DND-41 (cell line): ENCODE measurements at regions not wholly inside any gene's neighbourhood (a gene's known extent, or its start where the extent isn't known, plus 50 kb on each side); places are given as distances from the start of the nearest gene placed in this dataset.

Source experiments
- ATAC-seq: fragments of 200-7000 bp; cut with Tn5 transposase; 3 replicates; pipeline ENCODE4 v1.9.1; 2021; ENCODE audit warnings: low read depth; ENCODE audit not compliant: insufficient read depth
- DNase-seq: peaks from one replicate; pipeline ENCODE4 v3.0.0-alpha.2; 2020
- H2AFZ ChIP-seq: 2 replicates; pipeline ENCODE4 v1.6.0; 2012; ENCODE audit warnings: low read depth, low read length
- H3K27ac ChIP-seq: 2 replicates; pipeline ENCODE4 v1.5.1; 2012; ENCODE audit warnings: low read length, inconsistent platforms
- H3K27me3 ChIP-seq: fragments of 200-600 bp; sonication (generic); 2 replicates; pipeline ENCODE4 v1.6.0; 2012; ENCODE audit warnings: low read length, mild to moderate bottlenecking, inconsistent platforms; ENCODE audit not compliant: insufficient read depth, poor library complexity
- H3K36me3 ChIP-seq: 2 replicates; pipeline ENCODE4 v1.5.1; 2012; ENCODE audit warnings: low read length, inconsistent platforms; ENCODE audit not compliant: insufficient read depth
- H3K4me1 ChIP-seq: 2 replicates; pipeline ENCODE4 v1.5.1; 2012; ENCODE audit warnings: mild to moderate bottlenecking, low read length; ENCODE audit not compliant: insufficient read depth
- H3K4me2 ChIP-seq: 2 replicates; pipeline ENCODE4 v1.6.0; 2012; ENCODE audit warnings: mild to moderate bottlenecking, moderate library complexity, low read length, inconsistent platforms; ENCODE audit not compliant: insufficient read depth
- H3K4me3 ChIP-seq, 2 experiments: fragments of 200-600 bp in 1 of 2; shearing (Covaris generic) in 1 of 2; 2 replicates each; pipeline ENCODE4 v1.5.1; 2012 to 2016; ENCODE audit warnings: inconsistent platforms in 2 of 2, low read length in 2 of 2, mild to moderate bottlenecking in 2 of 2, low read depth in 1 of 2, moderate library complexity in 1 of 2
- H3K79me2 ChIP-seq: 2 replicates; pipeline ENCODE4 v1.6.0; 2012; ENCODE audit warnings: low read length, inconsistent platforms; ENCODE audit not compliant: insufficient read depth
- H3K9ac ChIP-seq: 2 replicates; pipeline ENCODE4 v1.6.0; 2012; ENCODE audit warnings: low read depth, mild to moderate bottlenecking, inconsistent platforms, low read length, moderate library complexity
- H3K9me3 ChIP-seq: 2 replicates; pipeline ENCODE4 v1.5.1; 2012; ENCODE audit warnings: low read length, moderate library complexity, mild to moderate bottlenecking, inconsistent platforms; ENCODE audit not compliant: insufficient read depth, severe bottlenecking
- H4K20me1 ChIP-seq: 2 replicates; pipeline ENCODE4 v1.6.0; 2012; ENCODE audit warnings: low read length; ENCODE audit not compliant: insufficient read depth
- EZH2 ChIP-seq: IDR thresholded peaks from 3 replicates; pipeline ENCODE4 v1.6.1; 2012; ENCODE audit warnings: borderline replicate concordance, low read depth, mild to moderate bottlenecking, moderate library complexity, low read length, inconsistent platforms; ENCODE audit not compliant: severe bottlenecking
- TF ChIP-seq, protein P1 (sequence below): IDR thresholded peaks from 2 replicates; pipeline ENCODE4 v1.5.1; 2012; ENCODE audit warnings: borderline replicate concordance, low read length, moderate library complexity, mild to moderate bottlenecking; ENCODE audit not compliant: poor library complexity, severe bottlenecking; ENCODE audit errors: extremely low read depth

DNA sequence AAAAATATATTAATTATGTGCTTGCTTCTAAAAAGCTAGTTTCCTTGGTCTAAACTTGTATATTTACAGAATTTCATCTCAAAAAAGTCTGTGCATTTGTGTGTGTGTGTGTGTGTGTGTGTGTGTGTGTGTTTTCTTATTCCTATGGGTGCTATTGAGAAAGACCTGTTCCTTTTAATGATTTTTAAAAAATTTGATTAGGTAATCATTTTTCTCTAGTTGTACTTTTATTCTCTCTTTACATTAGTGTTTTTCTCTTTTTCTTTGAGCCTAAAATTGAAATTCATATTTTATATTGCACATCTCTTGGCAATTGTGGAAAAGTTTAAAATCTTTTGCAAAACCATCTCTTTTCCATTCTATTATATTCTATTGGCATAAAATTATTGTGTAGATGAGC lies 690.4 kb upstream of the NDST4 start:
- no peak for TF ChIP-seq EZH2
- TF ChIP-seq, protein P1, sequence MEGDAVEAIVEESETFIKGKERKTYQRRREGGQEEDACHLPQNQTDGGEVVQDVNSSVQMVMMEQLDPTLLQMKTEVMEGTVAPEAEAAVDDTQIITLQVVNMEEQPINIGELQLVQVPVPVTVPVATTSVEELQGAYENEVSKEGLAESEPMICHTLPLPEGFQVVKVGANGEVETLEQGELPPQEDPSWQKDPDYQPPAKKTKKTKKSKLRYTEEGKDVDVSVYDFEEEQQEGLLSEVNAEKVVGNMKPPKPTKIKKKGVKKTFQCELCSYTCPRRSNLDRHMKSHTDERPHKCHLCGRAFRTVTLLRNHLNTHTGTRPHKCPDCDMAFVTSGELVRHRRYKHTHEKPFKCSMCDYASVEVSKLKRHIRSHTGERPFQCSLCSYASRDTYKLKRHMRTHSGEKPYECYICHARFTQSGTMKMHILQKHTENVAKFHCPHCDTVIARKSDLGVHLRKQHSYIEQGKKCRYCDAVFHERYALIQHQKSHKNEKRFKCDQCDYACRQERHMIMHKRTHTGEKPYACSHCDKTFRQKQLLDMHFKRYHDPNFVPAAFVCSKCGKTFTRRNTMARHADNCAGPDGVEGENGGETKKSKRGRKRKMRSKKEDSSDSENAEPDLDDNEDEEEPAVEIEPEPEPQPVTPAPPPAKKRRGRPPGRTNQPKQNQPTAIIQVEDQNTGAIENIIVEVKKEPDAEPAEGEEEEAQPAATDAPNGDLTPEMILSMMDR, result no peak
- H3K27me3 ChIP-seq, result no peaks in the 10 kb centered on the region

DNA sequence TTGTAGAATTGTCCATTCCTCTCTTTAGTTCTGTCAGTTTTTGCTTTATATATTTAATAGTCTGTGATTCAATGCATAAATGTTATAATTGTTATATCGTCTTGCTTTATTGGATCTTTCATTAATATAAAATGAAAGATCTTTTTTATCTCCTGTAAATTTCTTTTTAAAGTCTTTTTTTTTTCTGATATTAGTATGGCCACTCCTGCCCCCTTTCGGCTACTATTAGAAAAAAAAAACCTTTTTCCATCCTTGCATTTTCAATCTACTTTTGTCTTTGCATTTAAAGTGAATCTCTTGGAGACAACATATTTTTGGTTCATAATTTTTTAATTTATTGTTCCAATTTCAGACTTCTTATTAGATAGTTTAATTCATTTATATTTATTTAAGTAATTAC lies 677.4 kb upstream of the NDST4 start:
- Histone ChIP-seq H3K4me2 (no peak overlapping the region), H3K27ac (no peak overlapping the region), H3K4me3 (no peak overlapping the region), H3K9ac (no peak overlapping the region), H3K9me3 (no peaks in the 10 kb centered on the region), H4K20me1 (no peaks in the 10 kb centered on the region), H3K27me3 (no peaks in the 10 kb centered on the region), H3K36me3 (no peaks in the 10 kb centered on the region), H3K79me2 (no peaks in the 10 kb centered on the region), H2AFZ (no peak overlapping the region), H3K4me1 (no peaks in the 10 kb centered on the region)
- TF ChIP-seq, protein P1, result no peak
- TF ChIP-seq EZH2, result no peak
- ATAC-seq (no peak), DNase-seq (no peak)

More for the DNA sequence above, 690.4 kb upstream of the NDST4 start:
- Histone ChIP-seq H3K4me3 (no peak overlapping the region), H3K79me2 (no peaks in the 10 kb centered on the region), H3K4me2 (no peak overlapping the region), H2AFZ (no peak overlapping the region), H3K4me1 (no peaks in the 10 kb centered on the region), H3K9me3 (no peaks in the 10 kb centered on the region), H3K27ac (no peak overlapping the region), H3K36me3 (no peaks in the 10 kb centered on the region), H4K20me1 (no peaks in the 10 kb centered on the region), H3K9ac (no peak overlapping the region)
- ATAC-seq, result no peak
- no peak for DNase-seq

DNA sequence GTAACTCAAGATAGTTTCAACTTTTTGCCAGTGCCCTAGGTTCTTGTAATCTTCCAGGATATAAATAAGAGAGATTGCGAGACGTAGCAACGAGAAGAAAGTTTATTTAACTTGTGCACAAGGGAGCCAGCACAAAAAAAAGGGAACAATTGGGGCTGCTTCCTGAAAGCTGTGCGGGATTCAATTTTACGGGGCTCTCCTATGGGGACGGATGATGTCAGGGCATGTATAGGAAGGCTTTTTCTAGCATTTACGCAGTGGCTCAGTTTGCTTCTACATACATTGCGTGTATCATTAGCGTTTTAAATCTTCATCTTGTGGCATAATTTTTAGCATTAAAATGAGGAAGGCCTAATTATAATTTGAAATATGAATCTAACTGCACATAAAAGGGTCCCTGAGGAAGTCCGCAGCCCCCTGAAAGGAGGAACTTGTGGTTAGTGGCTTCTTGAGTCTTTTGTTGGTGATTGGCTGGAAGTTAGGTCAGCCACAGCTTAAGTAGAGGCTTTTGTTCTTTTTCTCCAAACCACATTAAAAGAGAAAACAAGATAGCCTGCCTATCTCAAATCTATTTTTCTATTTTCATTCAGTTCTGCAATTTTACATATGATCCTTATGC lies 668.2 kb upstream of the NDST4 start:
- Histone ChIP-seq H3K36me3 (no peaks in the 10 kb centered on the region), H3K9me3 (no peaks in the 10 kb centered on the region), H3K4me3 (no peak overlapping the region), H2AFZ (no peak overlapping the region), H3K79me2 (no peaks in the 10 kb centered on the region), H3K4me1 (peaks cover 15% of the 10 kb centered on the region), H3K27me3 (no peaks in the 10 kb centered on the region), H3K9ac (no peak overlapping the region), H3K27ac (no peak overlapping the region), H4K20me1 (no peaks in the 10 kb centered on the region), H3K4me2 (peak overlapping the region; percentile 30; the same call in 1 of the 2 replicates)
- ATAC-seq (peak; percentile 98), DNase-seq (peak; percentile 50)
- TF ChIP-seq, protein P1, result no peak
- TF ChIP-seq EZH2, result no peak

DNA sequence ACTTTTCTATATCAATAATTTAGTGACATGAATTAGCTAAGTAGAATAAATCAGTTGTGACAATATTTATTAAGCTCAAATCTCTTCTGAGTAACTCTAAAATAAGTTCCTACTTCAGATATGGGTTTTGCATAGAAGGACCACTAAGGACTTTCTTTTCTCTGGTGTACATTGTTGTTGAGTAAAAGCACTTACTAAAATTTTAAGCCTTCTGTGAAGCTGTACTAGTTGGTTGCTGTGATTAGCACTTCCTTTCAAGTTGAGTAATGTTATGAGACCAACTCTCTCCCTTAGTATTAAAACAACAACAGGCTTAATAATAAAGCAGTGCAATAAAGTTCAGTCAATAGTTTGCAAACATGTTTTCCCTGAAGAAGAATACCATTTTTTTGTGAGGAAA lies 667.4 kb upstream of the NDST4 start:
- TF ChIP-seq, protein P1, result no peak
- TF ChIP-seq EZH2, result no peak
- Histone ChIP-seq H3K27me3 (no peaks in the 10 kb centered on the region), H3K27ac (no peak overlapping the region), H2AFZ (no peak overlapping the region), H3K4me1 (peaks cover 15% of the 10 kb centered on the region), H3K9ac (no peak overlapping the region), H3K9me3 (no peaks in the 10 kb centered on the region), H4K20me1 (no peaks in the 10 kb centered on the region), H3K4me3 (no peak overlapping the region), H3K36me3 (no peaks in the 10 kb centered on the region), H3K4me2 (no peak overlapping the region), H3K79me2 (no peaks in the 10 kb centered on the region)
- DNase-seq (no peak), ATAC-seq (no peak)
